ENCODE measurements at regions not wholly inside any gene's neighbourhood (a gene's known extent, or its start where the extent isn't known, plus 50 kb on each side); places are given as distances from the start of the nearest gene placed in this dataset.

- Histone ChIP-seq H4K5ac (ENCODE audit: insufficient read length, low read depth, low read length) (no peak overlapping the region), H3K79me1 (ENCODE audit: low read depth, low read length) (peaks cover 3% of the 10 kb centered on the region; the same call in 1 of the 2 replicates), H3K36me3 (ENCODE audit: control insufficient read depth in 2 of 4, insufficient read depth in 4 of 4, low read length in 3 of 4) (no peaks in the 10 kb centered on the region), H3K18ac (ENCODE audit: extremely low read depth, low read length) (no peak overlapping the region), H3K27ac (ENCODE audit: low read depth, low read length) (no peak overlapping the region), H2BK5ac (ENCODE audit: low read depth, low read length) (no peak overlapping the region), H3K4ac (replicated peaks; ENCODE audit: insufficient read length, low read depth, low read length) (no peak overlapping the region), H2BK12ac (ENCODE audit: low read depth, low read length) (no peak overlapping the region), H2BK120ac (replicated peaks; ENCODE audit: low read depth, low read length) (no peak overlapping the region), H2BK15ac (ENCODE audit: low read length) (no peak overlapping the region), H2BK20ac (ENCODE audit: low read length) (no peak overlapping the region), H3K23ac (ENCODE audit: insufficient read length) (no peak overlapping the region), H3K56ac (replicated peaks; ENCODE audit: insufficient read length, low read depth, low read length) (no peak overlapping the region), H3K79me2 (ENCODE audit: control insufficient read depth in 1 of 2, insufficient read depth in 2 of 2, low read length in 2 of 2) (no peaks in the 10 kb centered on the region; a peak in 1 of 4 replicates), H3K27me3 (replicated peaks in 1 of 4; ENCODE audit: control insufficient read depth in 3 of 4, extremely low read depth in 1 of 4, insufficient read depth in 3 of 4, low read length in 3 of 4) (no peaks in the 10 kb centered on the region), H4K91ac (replicated peaks; ENCODE audit: insufficient read length, low read length) (no peak overlapping the region), H3K4me3 (ENCODE audit: extremely low read depth in 1 of 4, insufficient read depth in 2 of 4, low read depth in 3 of 4, low read length in 4 of 4) (no peak overlapping the region), H3K4me1 (replicated peaks in 1 of 4; ENCODE audit: control insufficient read depth in 3 of 4, insufficient read depth in 4 of 4, low read length in 3 of 4) (peaks cover 0 to 9% (median under 1%) of the 10 kb centered on the region in 4 experiments; a peak in 3 of 7 replicates), H3K9me3 (ENCODE audit: insufficient read depth in 2 of 2, low read depth in 1 of 2, low read length in 1 of 2) (no peaks in the 10 kb centered on the region), H3K4me2 (ENCODE audit: insufficient read depth in 1 of 2, low read depth in 2 of 2, low read length in 2 of 2) (no peak overlapping the region), H3K9ac (replicated peaks in 1 of 4; ENCODE audit: extremely low read depth in 1 of 4, low read depth in 3 of 4, low read length in 3 of 4) (no peak overlapping the region), H3K14ac (ENCODE audit: insufficient read length) (no peak overlapping the region), H4K8ac (ENCODE audit: extremely low read depth, insufficient read depth, low read length) (no peak overlapping the region), H3K23me2 (ENCODE audit: low read depth, low read length) (no peaks in the 10 kb centered on the region; the same call in 1 of the 2 replicates), H2AFZ (ENCODE audit: low read length) (no peak overlapping the region), H2AK5ac (ENCODE audit: low read depth, low read length) (no peak overlapping the region), H4K20me1 (replicated peaks in 1 of 2; ENCODE audit: control insufficient read depth in 1 of 2, insufficient read depth in 2 of 2, low read length in 2 of 2) (peaks cover 2 to 5% of the 10 kb centered on the region in 2 experiments)
- POLR2A ChIA-PET (ENCODE audit: partially characterized antibody) = interaction anchor here (1.3 kb wide), 1 partner anchor 17 kb away, joined by 3 read pairs; no protein-coding TSS in a partner anchor
- no peak for DNase-seq (ENCODE audit: low read depth in 1 of 2, low spot score in 2 of 2)
- CTCF ChIA-PET (ENCODE audit: partially characterized antibody) = interaction anchor here (0.8 to 7.7 kb wide), 8 partner anchors 13 to 188 kb away, joined by 3 to 80 read pairs (median 12); no protein-coding TSS in a partner anchor
- no peak for TF ChIP-seq HDAC2 (IDR thresholded peaks at IDR 0.05; ENCODE audit: borderline replicate concordance in 1 of 2, low read depth in 2 of 2, low read length in 2 of 2)
- 91% methylated on average over 7 of the region's 7 CpGs; no CpG with 5 or more reads in 1 of the 2 experiments for WGBS, 2 experiments (ENCODE audit: extremely low coverage in 1 of 2, insufficient coverage in 1 of 2, insufficient read length in 1 of 2, insufficient replicate concordance in 2 of 2, low coverage in 1 of 2, low lambda C conversion rate in 2 of 2, missing lambda C conversion rate in 1 of 2)
- no peak for FAIRE-seq
Measured at GRCh38 chr17:77332981-77333685, 192.4 kb downstream of the SEC14L1 start.
